ENCODE measurements at regions not wholly inside any gene's neighbourhood (a gene's known extent, or its start where the extent isn't known, plus 50 kb on each side); places are given as distances from the start of the nearest gene placed in this dataset.

DNA sequence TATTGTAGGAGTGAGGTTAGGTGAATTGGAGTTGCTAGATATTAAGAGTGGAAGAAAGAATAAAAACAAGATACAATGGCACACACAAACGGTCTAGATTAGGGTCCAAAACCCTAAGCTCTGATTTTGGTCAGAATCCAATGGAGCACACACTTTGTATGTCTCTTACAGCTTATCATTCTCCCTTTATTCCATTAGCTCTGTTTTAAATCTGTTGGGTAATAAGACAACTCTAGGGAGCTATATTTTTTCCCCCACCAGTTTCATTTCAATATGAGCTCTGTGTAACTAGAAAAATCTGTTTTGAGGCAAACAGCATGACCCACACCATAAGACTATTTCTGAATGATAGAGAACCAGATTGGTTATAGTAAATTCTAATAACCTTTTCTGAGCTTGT is 465.6 kb downstream of the ADGRL2 start:
- TF ChIP-seq, protein P1, sequence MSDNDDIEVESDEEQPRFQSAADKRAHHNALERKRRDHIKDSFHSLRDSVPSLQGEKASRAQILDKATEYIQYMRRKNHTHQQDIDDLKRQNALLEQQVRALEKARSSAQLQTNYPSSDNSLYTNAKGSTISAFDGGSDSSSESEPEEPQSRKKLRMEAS (IDR thresholded peaks at IDR 0.05): no peak
- no peak for TF ChIP-seq TAF1 (IDR thresholded peaks at IDR 0.05; ENCODE audit: low read depth)

DNA sequence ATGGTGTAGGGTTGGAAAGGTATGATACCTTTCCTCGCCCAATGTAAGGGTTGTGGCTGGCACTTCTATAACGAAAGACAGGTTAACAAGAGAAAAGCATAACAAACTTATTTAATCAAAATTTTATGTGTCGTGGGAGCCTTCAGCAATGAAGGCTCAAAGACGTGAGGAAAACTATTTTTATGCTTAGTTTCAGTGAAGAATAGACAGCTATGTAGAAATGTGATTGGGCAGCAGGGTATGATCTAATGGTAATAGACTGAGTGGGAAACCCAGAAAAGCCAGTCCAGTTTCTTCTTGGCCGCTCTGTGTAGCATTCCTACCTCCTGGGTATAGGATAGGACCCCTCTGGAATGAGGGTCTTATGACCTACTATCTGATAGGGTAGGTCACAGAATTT is 464.7 kb downstream of the ADGRL2 start:
- no peak for TF ChIP-seq CREB1 (IDR thresholded peaks at IDR 0.05; ENCODE audit: low read depth)
- no peak for TF ChIP-seq EP300 (IDR thresholded peaks at IDR 0.05; ENCODE audit: borderline replicate concordance)
- no peak for TF ChIP-seq CEBPB (IDR thresholded peaks at IDR 0.05)
- TF ChIP-seq, protein P1 (IDR thresholded peaks at IDR 0.05): no peak
- no peak for TF ChIP-seq YY1 (IDR thresholded peaks at IDR 0.05; ENCODE audit: low read depth)
- no peak for TF ChIP-seq EGR1 (IDR thresholded peaks at IDR 0.05)
- TF ChIP-seq RAD21 (IDR thresholded peaks at IDR 0.05; ENCODE audit: low read depth): no peak
- TF ChIP-seq, protein P2, sequence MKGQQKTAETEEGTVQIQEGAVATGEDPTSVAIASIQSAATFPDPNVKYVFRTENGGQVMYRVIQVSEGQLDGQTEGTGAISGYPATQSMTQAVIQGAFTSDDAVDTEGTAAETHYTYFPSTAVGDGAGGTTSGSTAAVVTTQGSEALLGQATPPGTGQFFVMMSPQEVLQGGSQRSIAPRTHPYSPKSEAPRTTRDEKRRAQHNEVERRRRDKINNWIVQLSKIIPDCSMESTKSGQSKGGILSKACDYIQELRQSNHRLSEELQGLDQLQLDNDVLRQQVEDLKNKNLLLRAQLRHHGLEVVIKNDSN (IDR thresholded peaks at IDR 0.05): no peak
- no peak for TF ChIP-seq TEAD4 (IDR thresholded peaks at IDR 0.05)
- TF ChIP-seq NFIC (IDR thresholded peaks at IDR 0.05): no peak
- TF ChIP-seq TAF1 (IDR thresholded peaks at IDR 0.05; ENCODE audit: low read depth): no peak
- TF ChIP-seq, protein P3, sequence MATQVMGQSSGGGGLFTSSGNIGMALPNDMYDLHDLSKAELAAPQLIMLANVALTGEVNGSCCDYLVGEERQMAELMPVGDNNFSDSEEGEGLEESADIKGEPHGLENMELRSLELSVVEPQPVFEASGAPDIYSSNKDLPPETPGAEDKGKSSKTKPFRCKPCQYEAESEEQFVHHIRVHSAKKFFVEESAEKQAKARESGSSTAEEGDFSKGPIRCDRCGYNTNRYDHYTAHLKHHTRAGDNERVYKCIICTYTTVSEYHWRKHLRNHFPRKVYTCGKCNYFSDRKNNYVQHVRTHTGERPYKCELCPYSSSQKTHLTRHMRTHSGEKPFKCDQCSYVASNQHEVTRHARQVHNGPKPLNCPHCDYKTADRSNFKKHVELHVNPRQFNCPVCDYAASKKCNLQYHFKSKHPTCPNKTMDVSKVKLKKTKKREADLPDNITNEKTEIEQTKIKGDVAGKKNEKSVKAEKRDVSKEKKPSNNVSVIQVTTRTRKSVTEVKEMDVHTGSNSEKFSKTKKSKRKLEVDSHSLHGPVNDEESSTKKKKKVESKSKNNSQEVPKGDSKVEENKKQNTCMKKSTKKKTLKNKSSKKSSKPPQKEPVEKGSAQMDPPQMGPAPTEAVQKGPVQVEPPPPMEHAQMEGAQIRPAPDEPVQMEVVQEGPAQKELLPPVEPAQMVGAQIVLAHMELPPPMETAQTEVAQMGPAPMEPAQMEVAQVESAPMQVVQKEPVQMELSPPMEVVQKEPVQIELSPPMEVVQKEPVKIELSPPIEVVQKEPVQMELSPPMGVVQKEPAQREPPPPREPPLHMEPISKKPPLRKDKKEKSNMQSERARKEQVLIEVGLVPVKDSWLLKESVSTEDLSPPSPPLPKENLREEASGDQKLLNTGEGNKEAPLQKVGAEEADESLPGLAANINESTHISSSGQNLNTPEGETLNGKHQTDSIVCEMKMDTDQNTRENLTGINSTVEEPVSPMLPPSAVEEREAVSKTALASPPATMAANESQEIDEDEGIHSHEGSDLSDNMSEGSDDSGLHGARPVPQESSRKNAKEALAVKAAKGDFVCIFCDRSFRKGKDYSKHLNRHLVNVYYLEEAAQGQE (IDR thresholded peaks at IDR 0.05; ENCODE audit: low read depth): no peak
- TF ChIP-seq ZBTB7A (IDR thresholded peaks at IDR 0.05; ENCODE audit: low read depth): no peak

DNA sequence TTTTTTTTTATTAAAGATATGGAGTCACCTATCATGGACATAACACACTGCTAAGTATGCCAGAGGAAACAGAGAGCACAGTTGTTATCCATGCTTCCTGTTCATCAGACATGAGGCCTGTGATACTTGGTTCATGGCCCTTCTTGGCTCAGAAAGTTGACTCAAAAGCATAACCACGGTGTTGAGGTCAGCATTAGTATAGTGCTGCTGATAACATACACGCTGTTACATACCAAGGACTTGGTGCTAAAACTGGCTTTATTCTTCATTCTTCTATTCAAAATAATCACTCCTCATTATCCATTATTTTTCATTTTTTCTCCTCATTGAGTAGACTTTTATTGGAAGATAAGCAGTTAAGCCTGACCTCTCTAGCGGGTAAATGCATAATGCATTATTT is 464.1 kb downstream of the ADGRL2 start:
- TF ChIP-seq, protein P1 (IDR thresholded peaks at IDR 0.05): no peak
- TF ChIP-seq, protein P3 (IDR thresholded peaks at IDR 0.05; ENCODE audit: low read depth): no peak
- TF ChIP-seq EGR1 (IDR thresholded peaks at IDR 0.05): no peak
- no peak for TF ChIP-seq NFIC (IDR thresholded peaks at IDR 0.05)
- no peak for TF ChIP-seq YY1 (IDR thresholded peaks at IDR 0.05; ENCODE audit: low read depth)
- no peak for TF ChIP-seq ZBTB7A (IDR thresholded peaks at IDR 0.05; ENCODE audit: low read depth)
- TF ChIP-seq EP300 (IDR thresholded peaks at IDR 0.05; ENCODE audit: borderline replicate concordance): no peak
- no peak for TF ChIP-seq CEBPB (IDR thresholded peaks at IDR 0.05)
- no peak for TF ChIP-seq TEAD4 (IDR thresholded peaks at IDR 0.05)
- TF ChIP-seq TCF12 (IDR thresholded peaks at IDR 0.05; ENCODE audit: low read depth): no peak
- TF ChIP-seq TAF1 (IDR thresholded peaks at IDR 0.05; ENCODE audit: low read depth): no peak

DNA sequence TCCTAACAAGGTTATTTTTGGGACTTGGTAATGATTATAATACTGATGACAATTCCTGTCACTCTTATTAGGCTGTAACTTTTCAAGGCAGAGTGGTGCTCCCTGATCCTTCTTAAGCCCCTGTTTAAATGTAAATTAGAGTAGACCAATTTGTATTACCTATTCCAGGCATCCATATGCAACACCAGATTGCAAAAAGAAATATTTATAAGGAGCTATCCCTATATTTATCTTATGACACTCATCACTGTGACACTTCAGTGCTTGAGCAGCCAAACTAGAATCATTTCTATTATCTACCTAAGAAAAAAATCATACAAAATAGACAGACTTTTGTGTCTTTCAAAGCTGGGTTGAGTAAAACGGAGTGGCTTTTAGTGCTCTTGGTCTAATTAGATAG is 462.7 kb downstream of the ADGRL2 start:
- TF ChIP-seq, protein P3 (IDR thresholded peaks at IDR 0.05; ENCODE audit: low read depth): no peak
- TF ChIP-seq NFIC (IDR thresholded peaks at IDR 0.05) (no peak), TEAD4 (IDR thresholded peaks at IDR 0.05) (no peak), FOXM1 (IDR thresholded peaks at IDR 0.05; ENCODE audit: borderline replicate concordance, low read depth) (no peak), CEBPB (IDR thresholded peaks at IDR 0.05) (no peak), RAD21 (IDR thresholded peaks at IDR 0.05; ENCODE audit: low read depth) (no peak), EP300 (IDR thresholded peaks at IDR 0.05; ENCODE audit: borderline replicate concordance) (no peak), EGR1 (IDR thresholded peaks at IDR 0.05) (no peak), ZBTB7A (IDR thresholded peaks at IDR 0.05; ENCODE audit: low read depth) (no peak), YY1 (IDR thresholded peaks at IDR 0.05; ENCODE audit: low read depth) (no peak), CREB1 (IDR thresholded peaks at IDR 0.05; ENCODE audit: low read depth) (no peak), TCF12 (IDR thresholded peaks at IDR 0.05; ENCODE audit: low read depth) (no peak), TAF1 (IDR thresholded peaks at IDR 0.05; ENCODE audit: low read depth) (no peak)
- TF ChIP-seq, protein P2 (IDR thresholded peaks at IDR 0.05): no peak
- TF ChIP-seq, protein P1 (IDR thresholded peaks at IDR 0.05): no peak

All from Ishikawa (cell line).